ENCODE measurements at regions not wholly inside any gene's neighbourhood (a gene's known extent, or its start where the extent isn't known, plus 50 kb on each side); places are given as distances from the start of the nearest gene placed in this dataset.

- no peak overlapping the region for H3K27ac ChIP-seq (ENCODE audit: insufficient read depth, low read depth, low read length, poor library complexity, severe bottlenecking)
Observed at GRCh38 chr6:92044312-92044711, 1375.0 kb downstream of the EPHA7 start.

GRCh38 chr6:92043777-92044176, 1375.6 kb downstream of the EPHA7 start:
- Histone ChIP-seq H3K4me1 (ENCODE audit: control insufficient read depth, insufficient read depth, low read length) (peaks cover 11% of the 10 kb centered on the region), H3K27me3 (ENCODE audit: control insufficient read depth, insufficient read depth, low read length, poor library complexity, severe bottlenecking) (no peaks in the 10 kb centered on the region), H3K36me3 (ENCODE audit: control insufficient read depth, insufficient read depth, low read length) (no peaks in the 10 kb centered on the region), H3K4me3 (ENCODE audit: insufficient read depth, low read depth, low read length) (no peak overlapping the region), H3K9me3 (ENCODE audit: control insufficient read depth, low read length) (no peaks in the 10 kb centered on the region), H3K27ac (ENCODE audit: insufficient read depth, low read depth, low read length, poor library complexity, severe bottlenecking) (no peak overlapping the region)
- 84 to 96% methylated on average over 3 of the region's 3 CpGs for WGBS, 2 experiments

More at GRCh38 chr6:92044312-92044711, 1375.0 kb downstream of the EPHA7 start:
- Histone ChIP-seq H3K27me3 (ENCODE audit: control insufficient read depth, insufficient read depth, low read length, poor library complexity, severe bottlenecking) (no peaks in the 10 kb centered on the region), H3K36me3 (ENCODE audit: control insufficient read depth, insufficient read depth, low read length) (no peaks in the 10 kb centered on the region), H3K4me3 (ENCODE audit: insufficient read depth, low read depth, low read length) (no peak overlapping the region), H3K4me1 (ENCODE audit: control insufficient read depth, insufficient read depth, low read length) (peaks cover 11% of the 10 kb centered on the region), H3K9me3 (ENCODE audit: control insufficient read depth, low read length) (no peaks in the 10 kb centered on the region)

- no peak overlapping the region for H3K27ac ChIP-seq (ENCODE audit: insufficient read depth, low read depth, low read length, poor library complexity, severe bottlenecking)
- H3K4me3 ChIP-seq (ENCODE audit: insufficient read depth, low read depth, low read length), result no peak overlapping the region
- no peaks in the 10 kb centered on the region for H3K9me3 ChIP-seq (ENCODE audit: control insufficient read depth, low read length)
- 100% methylated on average over 1 of the region's 1 CpG; no CpG with 5 or more reads in 1 of the 2 experiments for WGBS, 2 experiments
- H3K27me3 ChIP-seq (ENCODE audit: control insufficient read depth, insufficient read depth, low read length, poor library complexity, severe bottlenecking), result no peaks in the 10 kb centered on the region
- no peaks in the 10 kb centered on the region for H3K36me3 ChIP-seq (ENCODE audit: control insufficient read depth, insufficient read depth, low read length)
- no peaks in the 10 kb centered on the region for H3K4me1 ChIP-seq (ENCODE audit: control insufficient read depth, insufficient read depth, low read length)
Observed at GRCh38 chr6:92026878-92027277, 1392.5 kb downstream of the EPHA7 start.

- H3K36me3 ChIP-seq (ENCODE audit: control insufficient read depth, insufficient read depth, low read length), result no peaks in the 10 kb centered on the region
- H3K27ac ChIP-seq (ENCODE audit: insufficient read depth, low read depth, low read length, poor library complexity, severe bottlenecking), result no peak overlapping the region
- no peaks in the 10 kb centered on the region for H3K27me3 ChIP-seq (ENCODE audit: control insufficient read depth, insufficient read depth, low read length, poor library complexity, severe bottlenecking)
- no peaks in the 10 kb centered on the region for H3K4me1 ChIP-seq (ENCODE audit: control insufficient read depth, insufficient read depth, low read length)
- no peak overlapping the region for H3K4me3 ChIP-seq (ENCODE audit: insufficient read depth, low read depth, low read length)
- H3K9me3 ChIP-seq (ENCODE audit: control insufficient read depth, low read length), result no peaks in the 10 kb centered on the region
- 88 to 100% methylated on average over 2 of the region's 2 CpGs for WGBS, 2 experiments
Observed at GRCh38 chr6:92024881-92025280, 1394.5 kb downstream of the EPHA7 start.

- Histone ChIP-seq H3K9me3 (ENCODE audit: control insufficient read depth, low read length) (no peaks in the 10 kb centered on the region), H3K4me1 (ENCODE audit: control insufficient read depth, insufficient read depth, low read length) (no peaks in the 10 kb centered on the region), H3K36me3 (ENCODE audit: control insufficient read depth, insufficient read depth, low read length) (no peaks in the 10 kb centered on the region), H3K27ac (ENCODE audit: insufficient read depth, low read depth, low read length, poor library complexity, severe bottlenecking) (no peak overlapping the region), H3K27me3 (ENCODE audit: control insufficient read depth, insufficient read depth, low read length, poor library complexity, severe bottlenecking) (no peaks in the 10 kb centered on the region), H3K4me3 (ENCODE audit: insufficient read depth, low read depth, low read length) (no peak overlapping the region)
- WGBS, 2 experiments, result 100% methylated on average over 1 of the region's 1 CpG
Observed at GRCh38 chr6:92024110-92024509, 1395.2 kb downstream of the EPHA7 start.

- WGBS, 2 experiments, result 94% methylated on average over 2 of the region's 2 CpGs
Observed at GRCh38 chr6:92023410-92023966, 1395.9 kb downstream of the EPHA7 start.

GRCh38 chr6:92011681-92012245, 1407.6 kb downstream of the EPHA7 start:
- Histone ChIP-seq H3K9me3 (ENCODE audit: control insufficient read depth, low read length) (peaks cover 2% of the 10 kb centered on the region), H3K4me1 (ENCODE audit: control insufficient read depth, insufficient read depth, low read length) (no peaks in the 10 kb centered on the region), H3K27me3 (ENCODE audit: control insufficient read depth, insufficient read depth, low read length, poor library complexity, severe bottlenecking) (no peaks in the 10 kb centered on the region), H3K36me3 (ENCODE audit: control insufficient read depth, insufficient read depth, low read length) (no peaks in the 10 kb centered on the region), H3K27ac (ENCODE audit: insufficient read depth, low read depth, low read length, poor library complexity, severe bottlenecking) (no peak overlapping the region), H3K4me3 (ENCODE audit: insufficient read depth, low read depth, low read length) (no peak overlapping the region)
- WGBS, 2 experiments, result 88 to 90% methylated on average over 29 of the region's 29 CpGs

More at GRCh38 chr6:92023410-92023966, 1395.9 kb downstream of the EPHA7 start:
- Histone ChIP-seq H3K36me3 (ENCODE audit: control insufficient read depth, insufficient read depth, low read length) (no peaks in the 10 kb centered on the region), H3K27ac (ENCODE audit: insufficient read depth, low read depth, low read length, poor library complexity, severe bottlenecking) (no peak overlapping the region), H3K4me3 (ENCODE audit: insufficient read depth, low read depth, low read length) (no peak overlapping the region), H3K9me3 (ENCODE audit: control insufficient read depth, low read length) (no peaks in the 10 kb centered on the region), H3K27me3 (ENCODE audit: control insufficient read depth, insufficient read depth, low read length, poor library complexity, severe bottlenecking) (no peaks in the 10 kb centered on the region), H3K4me1 (ENCODE audit: control insufficient read depth, insufficient read depth, low read length) (no peaks in the 10 kb centered on the region)

GRCh38 chr6:92008757-92009502, 1410.4 kb downstream of the EPHA7 start:
- Histone ChIP-seq H3K27ac (ENCODE audit: insufficient read depth, low read depth, low read length, poor library complexity, severe bottlenecking) (no peak overlapping the region), H3K4me1 (ENCODE audit: control insufficient read depth, insufficient read depth, low read length) (no peaks in the 10 kb centered on the region), H3K36me3 (ENCODE audit: control insufficient read depth, insufficient read depth, low read length) (no peaks in the 10 kb centered on the region), H3K27me3 (ENCODE audit: control insufficient read depth, insufficient read depth, low read length, poor library complexity, severe bottlenecking) (no peaks in the 10 kb centered on the region), H3K9me3 (ENCODE audit: control insufficient read depth, low read length) (no peaks in the 10 kb centered on the region), H3K4me3 (ENCODE audit: insufficient read depth, low read depth, low read length) (no peak overlapping the region)
- WGBS, 2 experiments, result 95 to 97% methylated on average over 6 to 7 of the region's 7 CpGs

- H3K9me3 ChIP-seq (ENCODE audit: control insufficient read depth, low read length), result no peaks in the 10 kb centered on the region
Observed at GRCh38 chr6:92000112-92000511, 1413.2 kb upstream of the MAP3K7 start.

GRCh38 chr6:91994787-91995186, 1407.9 kb upstream of the MAP3K7 start:
- H3K27ac ChIP-seq (ENCODE audit: insufficient read depth, low read depth, low read length, poor library complexity, severe bottlenecking), result no peak overlapping the region
- no CpG with 5 or more reads among the region's 1 CpG for WGBS, 2 experiments
- no peaks in the 10 kb centered on the region for H3K9me3 ChIP-seq (ENCODE audit: control insufficient read depth, low read length)
- no peak overlapping the region for H3K4me3 ChIP-seq (ENCODE audit: insufficient read depth, low read depth, low read length)
- H3K27me3 ChIP-seq (ENCODE audit: control insufficient read depth, insufficient read depth, low read length, poor library complexity, severe bottlenecking), result no peaks in the 10 kb centered on the region
- no peaks in the 10 kb centered on the region for H3K36me3 ChIP-seq (ENCODE audit: control insufficient read depth, insufficient read depth, low read length)
- H3K4me1 ChIP-seq (ENCODE audit: control insufficient read depth, insufficient read depth, low read length), result no peaks in the 10 kb centered on the region

More at GRCh38 chr6:92000112-92000511, 1413.2 kb upstream of the MAP3K7 start:
- Histone ChIP-seq H3K36me3 (ENCODE audit: control insufficient read depth, insufficient read depth, low read length) (no peaks in the 10 kb centered on the region), H3K27ac (ENCODE audit: insufficient read depth, low read depth, low read length, poor library complexity, severe bottlenecking) (no peak overlapping the region), H3K27me3 (ENCODE audit: control insufficient read depth, insufficient read depth, low read length, poor library complexity, severe bottlenecking) (no peaks in the 10 kb centered on the region), H3K4me1 (ENCODE audit: control insufficient read depth, insufficient read depth, low read length) (no peaks in the 10 kb centered on the region), H3K4me3 (ENCODE audit: insufficient read depth, low read depth, low read length) (no peak overlapping the region)
- 95 to 100% methylated on average over 3 of the region's 3 CpGs for WGBS, 2 experiments

Measured in ectodermal cell (in vitro differentiated cells).